ENCODE measurements at regions not wholly inside any gene's neighbourhood (a gene's known extent, or its start where the extent isn't known, plus 50 kb on each side); places are given as distances from the start of the nearest gene placed in this dataset.

DNA sequence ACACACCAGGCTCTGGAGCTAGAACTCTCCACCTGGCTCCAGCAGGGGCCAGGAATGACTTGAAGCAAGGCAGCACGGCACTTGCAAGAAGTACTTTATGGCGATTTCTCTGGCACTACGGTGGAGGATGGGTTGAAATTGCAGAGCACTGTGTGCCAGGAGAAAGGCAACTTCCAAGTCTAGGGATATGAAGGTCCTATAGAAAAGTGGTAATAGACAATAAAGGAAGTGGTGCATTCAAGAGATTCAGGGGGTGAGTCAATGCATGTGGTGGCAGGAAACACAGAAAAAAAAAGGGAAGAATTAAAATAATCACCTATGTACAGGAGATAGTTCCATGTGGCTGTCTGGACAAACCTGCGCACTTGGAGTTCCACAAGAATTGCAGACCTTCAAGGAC is 240.3 kb upstream of the DYNLRB2 start:
- Histone ChIP-seq H3K9ac (ENCODE audit: low read depth, low read length, poor library complexity) (no peak overlapping the region), H3K9me3 (replicated peaks in 1 of 2; ENCODE audit: control insufficient read depth in 2 of 2, insufficient read depth in 1 of 2, low read depth in 1 of 2, low read length in 2 of 2) (no peaks in the 10 kb centered on the region), H3K79me1 (ENCODE audit: low read depth, low read length) (no peaks in the 10 kb centered on the region), H4K91ac (ENCODE audit: low read depth, low read length, poor library complexity) (no peak overlapping the region), H3K4me2 (ENCODE audit: insufficient read depth, low read length, poor library complexity, severe bottlenecking) (no peak overlapping the region), H3K14ac (ENCODE audit: low read length) (no peak overlapping the region), H3K4ac (ENCODE audit: low read length) (no peak overlapping the region), H3K23ac (ENCODE audit: low read depth, low read length, poor library complexity) (no peak overlapping the region), H2BK5ac (ENCODE audit: low read length) (no peak overlapping the region), H4K8ac (ENCODE audit: low read depth, low read length) (no peak overlapping the region), H3K18ac (ENCODE audit: low read length) (no peak overlapping the region), H2BK15ac (ENCODE audit: low read length) (no peak overlapping the region), H3K36me3 (replicated peaks in 1 of 2; ENCODE audit: control insufficient read depth in 2 of 2, insufficient read depth in 2 of 2, low read length in 2 of 2) (no peaks in the 10 kb centered on the region), H2BK120ac (ENCODE audit: low read depth, low read length) (no peak overlapping the region), H2BK12ac (ENCODE audit: low read length) (no peak overlapping the region), H3K4me1 (ENCODE audit: control insufficient read depth in 2 of 2, insufficient read depth in 1 of 2, low read depth in 1 of 2, low read length in 2 of 2) (no peaks in the 10 kb centered on the region), H3K4me3 (ENCODE audit: low read length in 2 of 2) (no peak overlapping the region), H3K27me3 (ENCODE audit: control insufficient read depth in 3 of 3, insufficient read depth in 3 of 3, low read depth in 1 of 3, low read length in 3 of 3) (no peaks in the 10 kb centered on the region), H3K27ac (replicated peaks; ENCODE audit: low read length) (no peak overlapping the region), H2AFZ (ENCODE audit: low read length) (no peak overlapping the region), H2AK5ac (ENCODE audit: low read depth, low read length) (no peak overlapping the region)
- no peak for DNase-seq (ENCODE audit: low spot score)
- no CpG with 5 or more reads among the region's 4 CpGs for WGBS, 2 donors (ENCODE audit: extremely low coverage in 2 of 2, insufficient read length in 2 of 2, insufficient replicate concordance in 1 of 2)

- H2AFZ ChIP-seq (ENCODE audit: low read length), result no peak overlapping the region
- no peak overlapping the region for H2BK120ac ChIP-seq (ENCODE audit: low read depth, low read length)
- H4K91ac ChIP-seq (ENCODE audit: low read depth, low read length, poor library complexity), result no peak overlapping the region
- no peak overlapping the region for H3K4ac ChIP-seq (ENCODE audit: low read length)
- H2BK15ac ChIP-seq (ENCODE audit: low read length), result no peak overlapping the region
- no peaks in the 10 kb centered on the region for H3K9me3 ChIP-seq (replicated peaks in 1 of 2; ENCODE audit: control insufficient read depth in 2 of 2, insufficient read depth in 1 of 2, low read depth in 1 of 2, low read length in 2 of 2)
- H3K4me3 ChIP-seq (ENCODE audit: low read length in 2 of 2), result no peak overlapping the region
- no peak for DNase-seq (ENCODE audit: low spot score)
- no peaks in the 10 kb centered on the region for H3K4me1 ChIP-seq (ENCODE audit: control insufficient read depth in 2 of 2, insufficient read depth in 1 of 2, low read depth in 1 of 2, low read length in 2 of 2)
- H2BK12ac ChIP-seq (ENCODE audit: low read length), result no peak overlapping the region
- no peaks in the 10 kb centered on the region for H3K27me3 ChIP-seq (ENCODE audit: control insufficient read depth in 3 of 3, insufficient read depth in 3 of 3, low read depth in 1 of 3, low read length in 3 of 3)
- H2AK5ac ChIP-seq (ENCODE audit: low read depth, low read length), result no peak overlapping the region
- H3K18ac ChIP-seq (ENCODE audit: low read length), result no peak overlapping the region
- WGBS, 2 donors (ENCODE audit: extremely low coverage in 2 of 2, insufficient read length in 2 of 2, insufficient replicate concordance in 1 of 2), result no CpG with 5 or more reads among the region's 6 CpGs
- H3K27ac ChIP-seq (replicated peaks; ENCODE audit: low read length), result no peak overlapping the region
- no peak overlapping the region for H2BK5ac ChIP-seq (ENCODE audit: low read length)
- no peak overlapping the region for H3K23ac ChIP-seq (ENCODE audit: low read depth, low read length, poor library complexity)
- no peak overlapping the region for H4K8ac ChIP-seq (ENCODE audit: low read depth, low read length)
- H3K79me1 ChIP-seq (ENCODE audit: low read depth, low read length), result no peaks in the 10 kb centered on the region
- H3K9ac ChIP-seq (ENCODE audit: low read depth, low read length, poor library complexity), result no peak overlapping the region
- H3K14ac ChIP-seq (ENCODE audit: low read length), result no peak overlapping the region
- no peaks in the 10 kb centered on the region for H3K36me3 ChIP-seq (replicated peaks in 1 of 2; ENCODE audit: control insufficient read depth in 2 of 2, insufficient read depth in 2 of 2, low read length in 2 of 2)
- no peak overlapping the region for H3K4me2 ChIP-seq (ENCODE audit: insufficient read depth, low read length, poor library complexity, severe bottlenecking)
Observed at GRCh38 chr16:80299416-80299815, 241.4 kb upstream of the DYNLRB2 start.

DNA sequence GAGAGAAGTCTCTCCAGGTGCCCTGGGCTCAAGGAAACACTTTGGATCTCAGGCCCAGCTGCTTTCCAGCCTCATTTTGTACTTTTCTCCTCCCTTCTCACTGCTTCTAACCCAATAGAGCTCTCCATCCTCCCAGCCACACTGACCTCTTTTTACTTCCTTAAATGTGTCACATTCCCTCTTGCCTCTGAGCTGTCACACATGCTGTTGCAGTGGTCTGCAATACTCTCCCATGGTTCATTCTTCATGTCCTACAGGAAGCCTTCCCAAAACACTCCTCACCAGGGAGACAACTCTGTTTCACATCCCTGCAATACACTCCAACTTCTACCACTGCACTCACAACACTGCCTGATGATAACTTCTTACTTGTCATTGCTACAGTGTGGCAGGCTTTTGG is 242.1 kb upstream of the DYNLRB2 start:
- Histone ChIP-seq H4K91ac (ENCODE audit: low read depth, low read length, poor library complexity) (no peak overlapping the region), H4K8ac (ENCODE audit: low read depth, low read length) (no peak overlapping the region), H3K4me3 (ENCODE audit: low read length in 2 of 2) (no peak overlapping the region), H3K4ac (ENCODE audit: low read length) (no peak overlapping the region), H2BK5ac (ENCODE audit: low read length) (no peak overlapping the region), H3K27me3 (ENCODE audit: control insufficient read depth in 3 of 3, insufficient read depth in 3 of 3, low read depth in 1 of 3, low read length in 3 of 3) (no peaks in the 10 kb centered on the region), H2AK5ac (ENCODE audit: low read depth, low read length) (no peak overlapping the region), H2AFZ (ENCODE audit: low read length) (no peak overlapping the region), H3K79me1 (ENCODE audit: low read depth, low read length) (no peaks in the 10 kb centered on the region), H3K18ac (ENCODE audit: low read length) (no peak overlapping the region), H2BK12ac (ENCODE audit: low read length) (no peak overlapping the region), H3K4me2 (ENCODE audit: insufficient read depth, low read length, poor library complexity, severe bottlenecking) (no peak overlapping the region), H3K4me1 (ENCODE audit: control insufficient read depth in 2 of 2, insufficient read depth in 1 of 2, low read depth in 1 of 2, low read length in 2 of 2) (no peaks in the 10 kb centered on the region), H3K27ac (replicated peaks; ENCODE audit: low read length) (no peak overlapping the region), H3K36me3 (replicated peaks in 1 of 2; ENCODE audit: control insufficient read depth in 2 of 2, insufficient read depth in 2 of 2, low read length in 2 of 2) (no peaks in the 10 kb centered on the region), H3K9me3 (replicated peaks in 1 of 2; ENCODE audit: control insufficient read depth in 2 of 2, insufficient read depth in 1 of 2, low read depth in 1 of 2, low read length in 2 of 2) (no peaks in the 10 kb centered on the region), H3K23ac (ENCODE audit: low read depth, low read length, poor library complexity) (no peak overlapping the region), H2BK120ac (ENCODE audit: low read depth, low read length) (no peak overlapping the region), H2BK15ac (ENCODE audit: low read length) (no peak overlapping the region), H3K14ac (ENCODE audit: low read length) (no peak overlapping the region), H3K9ac (ENCODE audit: low read depth, low read length, poor library complexity) (no peak overlapping the region)
- DNase-seq (ENCODE audit: low spot score), result no peak

DNA sequence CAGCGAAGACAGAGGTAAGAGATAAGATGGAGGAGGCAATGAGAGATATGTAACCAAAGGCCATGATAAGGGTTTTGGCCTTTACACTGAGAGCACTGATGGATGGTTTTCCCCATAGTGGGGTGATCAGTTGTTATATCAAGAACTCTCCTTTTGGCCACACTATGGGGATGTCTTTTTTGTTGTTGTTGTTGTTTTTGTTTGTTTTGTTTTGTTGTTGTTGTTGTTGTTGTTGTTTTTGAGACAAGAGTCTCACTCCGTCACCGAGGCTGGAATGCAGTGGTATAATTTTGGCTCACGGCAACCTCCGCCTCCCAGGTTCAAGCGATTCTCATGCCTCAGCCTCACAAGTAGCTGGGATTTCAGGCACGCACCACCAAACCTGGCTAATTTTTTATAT is 244.8 kb upstream of the DYNLRB2 start:
- Histone ChIP-seq H3K4me1 (ENCODE audit: control insufficient read depth in 2 of 2, insufficient read depth in 1 of 2, low read depth in 1 of 2, low read length in 2 of 2) (no peaks in the 10 kb centered on the region), H3K14ac (ENCODE audit: low read length) (no peak overlapping the region), H4K91ac (ENCODE audit: low read depth, low read length, poor library complexity) (no peak overlapping the region), H2BK120ac (ENCODE audit: low read depth, low read length) (no peak overlapping the region), H4K8ac (ENCODE audit: low read depth, low read length) (no peak overlapping the region), H3K4me2 (ENCODE audit: insufficient read depth, low read length, poor library complexity, severe bottlenecking) (no peak overlapping the region), H2AK5ac (ENCODE audit: low read depth, low read length) (no peak overlapping the region), H2BK5ac (ENCODE audit: low read length) (no peak overlapping the region), H3K27me3 (ENCODE audit: control insufficient read depth in 3 of 3, insufficient read depth in 3 of 3, low read depth in 1 of 3, low read length in 3 of 3) (no peaks in the 10 kb centered on the region), H3K18ac (ENCODE audit: low read length) (no peak overlapping the region), H3K4ac (ENCODE audit: low read length) (no peak overlapping the region), H3K9me3 (replicated peaks in 1 of 2; ENCODE audit: control insufficient read depth in 2 of 2, insufficient read depth in 1 of 2, low read depth in 1 of 2, low read length in 2 of 2) (no peaks in the 10 kb centered on the region), H2BK12ac (ENCODE audit: low read length) (no peak overlapping the region), H3K27ac (replicated peaks; ENCODE audit: low read length) (no peak overlapping the region), H3K9ac (ENCODE audit: low read depth, low read length, poor library complexity) (no peak overlapping the region), H3K4me3 (ENCODE audit: low read length in 2 of 2) (no peak overlapping the region), H2AFZ (ENCODE audit: low read length) (no peak overlapping the region), H3K79me1 (ENCODE audit: low read depth, low read length) (no peaks in the 10 kb centered on the region), H3K23ac (ENCODE audit: low read depth, low read length, poor library complexity) (no peak overlapping the region), H2BK15ac (ENCODE audit: low read length) (no peak overlapping the region), H3K36me3 (replicated peaks in 1 of 2; ENCODE audit: control insufficient read depth in 2 of 2, insufficient read depth in 2 of 2, low read length in 2 of 2) (no peaks in the 10 kb centered on the region)
- DNase-seq (ENCODE audit: low spot score), result no peak
- no CpG with 5 or more reads among the region's 7 CpGs for WGBS, 2 donors (ENCODE audit: extremely low coverage in 2 of 2, insufficient read length in 2 of 2, insufficient replicate concordance in 1 of 2)

Measured in neuronal stem cell (in vitro differentiated cells).